Testis (tissue), 2 donors: ENCODE measurements at regions not wholly inside any gene's neighbourhood (a gene's known extent, or its start where the extent isn't known, plus 50 kb on each side); places are given as distances from the start of the nearest gene placed in this dataset.

Experiments used
- DNase-seq: peaks from one replicate; pipeline ENCODE4 v3.0.0-alpha.2; 2019
- H3K27ac ChIP-seq, 2 donors: fragments of 200-600 bp; sonication (generic); one replicate each; pipeline ENCODE4 v1.5.1; 2019
- H3K27me3 ChIP-seq: fragments of 200-600 bp; sonication (generic); one replicate; pipeline ENCODE4 v1.5.1; 2019
- H3K36me3 ChIP-seq: fragments of 200-600 bp; sonication (generic); one replicate; pipeline ENCODE4 v1.5.1; 2017; ENCODE audit warnings: low read depth; ENCODE audit errors: missing control alignments
- H3K4me1 ChIP-seq: fragments of 200-600 bp; sonication (generic); one replicate; pipeline ENCODE4 v1.5.1; 2019
- H3K4me3 ChIP-seq, 2 donors: fragments of 200-600 bp; sonication (generic); one replicate each; pipeline ENCODE4 v1.5.1; 2017 to 2019
- H3K9me3 ChIP-seq: fragments of 200-600 bp; sonication (generic); one replicate; pipeline ENCODE4 v1.5.1; 2017
- POLR2A ChIP-seq: fragments of 450-650 bp; IDR thresholded peaks from one replicate; pipeline ENCODE4 v1.6.1; 2017; ENCODE audit warnings: antibody characterized with exemption, mild to moderate bottlenecking, moderate library complexity
- WGBS, 2 donors: methylation state at CpG; one replicate each; pipeline ENCODE4 v1.1.5; 2018; 5-methylcytosine and 5-hydroxymethylcytosine counted together
- intact Hi-C: fragments of 100-400 bp; cut with DNase I; formaldehyde crosslinking; loops from one replicate; pipeline ENCODE4 v1.15.1; 2023; ENCODE audit warnings: low total_unique reads
- TF ChIP-seq, protein P1 (sequence below), 3 experiments: fragments of 450-650 bp in 2 of 3; fragments of 200-600 bp in 1 of 3; sonication (generic) in 1 of 3; IDR thresholded peaks; one replicate each; pipeline ENCODE4 v1.5.1; 2016 to 2019; ENCODE audit warnings: antibody characterized with exemption in 3 of 3, mild to moderate bottlenecking in 2 of 3, moderate library complexity in 1 of 3

DNA sequence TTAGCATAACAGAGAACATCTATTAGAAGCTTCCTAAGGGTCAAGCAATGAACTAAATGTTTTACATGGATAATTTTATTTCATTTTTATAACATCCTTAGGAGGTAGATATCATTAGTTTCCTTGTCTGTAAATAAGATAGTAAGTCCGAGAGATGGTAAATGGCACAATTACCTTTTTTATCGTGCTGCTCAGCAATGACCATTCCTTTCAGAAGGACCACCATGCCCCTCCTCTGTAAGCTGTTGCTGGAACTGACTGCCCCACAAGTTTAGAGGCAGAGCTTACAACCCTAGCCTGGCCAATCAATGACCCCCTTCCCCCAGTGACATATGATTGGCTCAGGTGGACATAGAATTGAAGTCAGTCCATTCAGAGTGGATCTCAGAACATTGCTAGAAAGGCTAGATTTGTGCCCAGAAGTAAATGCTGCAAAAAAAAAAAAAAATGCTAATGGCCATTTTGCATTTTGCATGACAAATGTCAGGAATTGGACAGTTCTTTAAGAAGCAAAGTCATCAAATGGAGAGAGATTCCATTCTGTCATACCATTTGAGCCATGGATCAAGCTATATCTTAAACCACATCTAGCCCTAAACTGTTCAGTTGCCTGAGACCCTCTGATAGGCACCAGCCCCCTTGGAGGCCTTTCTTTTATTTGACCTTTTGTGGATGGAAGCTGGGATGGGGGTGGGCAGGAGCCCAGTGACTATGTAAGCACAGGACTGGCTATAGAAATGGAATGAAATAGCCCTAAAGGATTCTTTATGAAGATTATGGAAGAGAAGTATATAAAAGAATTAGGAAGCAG lies 668.3 kb downstream of the UQCRFS1 start:
- no peaks in the 10 kb centered on the region for H3K36me3 ChIP-seq
- intact Hi-C loops: no loop called here
- H3K4me1 ChIP-seq: no peaks in the 10 kb centered on the region
- WGBS, 2 donors: 88 to 94% methylated on average over 2 of the region's 2 CpGs
- no peaks in the 10 kb centered on the region for H3K9me3 ChIP-seq
- H3K27me3 ChIP-seq: no peaks in the 10 kb centered on the region
- no peak overlapping the region for H3K4me3 ChIP-seq
- TF ChIP-seq POLR2A: no peak
- TF ChIP-seq, protein P1, sequence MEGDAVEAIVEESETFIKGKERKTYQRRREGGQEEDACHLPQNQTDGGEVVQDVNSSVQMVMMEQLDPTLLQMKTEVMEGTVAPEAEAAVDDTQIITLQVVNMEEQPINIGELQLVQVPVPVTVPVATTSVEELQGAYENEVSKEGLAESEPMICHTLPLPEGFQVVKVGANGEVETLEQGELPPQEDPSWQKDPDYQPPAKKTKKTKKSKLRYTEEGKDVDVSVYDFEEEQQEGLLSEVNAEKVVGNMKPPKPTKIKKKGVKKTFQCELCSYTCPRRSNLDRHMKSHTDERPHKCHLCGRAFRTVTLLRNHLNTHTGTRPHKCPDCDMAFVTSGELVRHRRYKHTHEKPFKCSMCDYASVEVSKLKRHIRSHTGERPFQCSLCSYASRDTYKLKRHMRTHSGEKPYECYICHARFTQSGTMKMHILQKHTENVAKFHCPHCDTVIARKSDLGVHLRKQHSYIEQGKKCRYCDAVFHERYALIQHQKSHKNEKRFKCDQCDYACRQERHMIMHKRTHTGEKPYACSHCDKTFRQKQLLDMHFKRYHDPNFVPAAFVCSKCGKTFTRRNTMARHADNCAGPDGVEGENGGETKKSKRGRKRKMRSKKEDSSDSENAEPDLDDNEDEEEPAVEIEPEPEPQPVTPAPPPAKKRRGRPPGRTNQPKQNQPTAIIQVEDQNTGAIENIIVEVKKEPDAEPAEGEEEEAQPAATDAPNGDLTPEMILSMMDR (IDR thresholded peaks at IDR 0.05): no peak
- DNase-seq: no peak
- H3K27ac ChIP-seq: no peak overlapping the region

- Histone ChIP-seq H3K27me3 (no peaks in the 10 kb centered on the region), H3K36me3 (no peaks in the 10 kb centered on the region), H3K4me1 (no peaks in the 10 kb centered on the region), H3K4me3 (no peak overlapping the region), H3K27ac (no peak overlapping the region), H3K9me3 (no peaks in the 10 kb centered on the region)
- TF ChIP-seq POLR2A: no peak
- TF ChIP-seq, protein P1 (IDR thresholded peaks at IDR 0.05): no peak
- no peak for DNase-seq
- WGBS, 2 donors: 83 to 89% methylated on average over 5 of the region's 5 CpGs
- intact Hi-C loops: no loop called here
These were observed 669.6 kb downstream of the UQCRFS1 start for GRCh38 chr19:28543244-28543776.

DNA sequence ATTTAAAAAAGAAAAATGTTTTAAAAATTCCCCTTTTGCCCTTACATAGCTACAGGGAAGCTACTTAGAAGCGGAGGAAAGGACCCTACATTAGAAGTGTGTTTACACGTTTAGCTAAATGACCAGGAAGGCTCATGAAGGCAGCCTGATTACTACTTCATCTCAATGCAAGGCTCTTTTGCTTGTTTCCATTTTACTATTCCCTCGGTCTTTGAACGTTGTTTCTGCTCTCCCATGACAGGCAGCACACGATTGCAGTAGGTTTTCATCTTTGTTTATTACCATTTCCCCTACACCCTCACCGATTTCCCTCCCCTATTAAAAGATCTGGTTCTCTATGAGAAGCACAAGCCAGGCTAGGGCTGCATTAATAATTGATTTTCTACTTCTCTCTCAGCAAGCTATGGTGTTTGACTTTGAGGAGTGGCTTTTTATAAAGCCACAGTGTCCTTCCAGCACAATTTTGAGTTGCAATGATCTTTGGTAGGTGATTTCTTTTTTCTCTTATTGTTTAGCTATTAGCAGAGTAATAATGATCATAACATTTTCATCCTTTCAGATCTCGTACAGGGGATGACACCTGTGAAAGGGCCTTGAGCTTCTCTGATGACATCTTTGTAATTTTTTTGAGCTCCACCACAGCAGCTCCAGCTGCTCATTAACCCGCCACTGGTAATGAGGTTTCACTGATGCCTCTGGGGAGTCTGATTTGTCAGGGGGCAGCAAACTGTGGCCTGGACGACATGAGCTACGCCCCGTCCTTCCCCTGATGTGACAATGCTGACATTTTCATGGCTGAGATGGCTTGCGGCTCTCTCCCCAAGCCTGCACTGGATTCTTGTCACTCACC lies 670.3 kb downstream of the UQCRFS1 start:
- H3K4me3 ChIP-seq: no peak overlapping the region
- no peaks in the 10 kb centered on the region for H3K36me3 ChIP-seq
- 70 to 72% methylated on average over 12 of the region's 12 CpGs for WGBS, 2 donors
- H3K9me3 ChIP-seq: no peaks in the 10 kb centered on the region
- TF ChIP-seq, protein P1 (IDR thresholded peaks at IDR 0.05): no peak
- TF ChIP-seq POLR2A: no peak
- H3K27me3 ChIP-seq: no peaks in the 10 kb centered on the region
- no peaks in the 10 kb centered on the region for H3K4me1 ChIP-seq
- intact Hi-C loops: no loop called here
- no peak for DNase-seq
- H3K27ac ChIP-seq: no peak overlapping the region

DNA sequence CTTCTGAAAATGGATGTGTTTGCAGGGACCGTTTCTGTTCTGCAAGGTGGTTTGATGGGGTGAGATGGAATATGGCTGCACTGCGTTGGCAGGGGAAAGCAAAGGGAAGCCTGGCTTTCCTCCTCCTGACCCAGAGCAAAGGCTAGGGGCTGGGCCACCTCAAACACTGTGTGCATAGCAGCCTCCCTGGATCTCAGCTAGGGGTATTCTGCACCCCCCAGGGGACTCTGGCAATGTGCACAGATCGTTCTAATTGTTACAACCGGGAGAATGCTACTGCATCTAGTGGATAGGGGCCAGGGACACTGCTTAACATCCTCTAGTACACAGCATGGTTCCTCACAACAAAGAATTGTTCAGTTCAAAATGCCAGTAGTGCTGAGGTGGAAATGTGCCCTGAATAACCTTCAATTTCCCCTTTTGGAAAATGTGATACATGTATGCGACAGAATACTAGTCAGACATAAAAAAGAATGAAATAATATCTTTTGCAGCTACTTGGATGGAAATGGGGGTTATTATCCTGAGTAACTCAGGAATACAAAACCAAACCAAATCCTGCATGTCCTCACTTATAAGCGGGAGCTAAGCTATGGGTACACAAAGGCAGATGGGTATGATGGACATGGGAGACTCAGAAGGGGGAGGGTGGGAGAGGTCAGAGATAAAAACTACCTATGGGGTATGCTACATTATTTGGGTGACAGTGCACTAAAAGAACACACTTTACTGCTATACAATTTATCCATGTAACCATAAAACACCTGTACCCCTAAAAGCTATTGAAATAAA lies 671.2 kb downstream of the UQCRFS1 start:
- no peaks in the 10 kb centered on the region for H3K36me3 ChIP-seq
- intact Hi-C loops: no loop called here
- 76 to 89% methylated on average over 6 of the region's 6 CpGs for WGBS, 2 donors
- no peaks in the 10 kb centered on the region for H3K27me3 ChIP-seq
- DNase-seq: no peak
- no peaks in the 10 kb centered on the region for H3K9me3 ChIP-seq
- H3K27ac ChIP-seq: no peak overlapping the region
- no peak overlapping the region for H3K4me3 ChIP-seq
- no peaks in the 10 kb centered on the region for H3K4me1 ChIP-seq
- TF ChIP-seq, protein P1 (IDR thresholded peaks at IDR 0.05): no peak
- TF ChIP-seq POLR2A: no peak
